ENCODE measurements at regions not wholly inside any gene's neighbourhood (a gene's known extent, or its start where the extent isn't known, plus 50 kb on each side); places are given as distances from the start of the nearest gene placed in this dataset.
A peak's percentile ranks its signal among the peaks of the same experiment; 100 is the strongest.
"Not testable (repeated sequence)": the region's sequence is repeated elsewhere in the genome, so short reads cannot be mapped to it uniquely, and the experiment has no call there.

- no peaks in the 10 kb centered on the region for H3K9me3 ChIP-seq
- ATAC-seq: peak in 1 of 4 donors; percentile 5
- no peak overlapping the region for H3K4me3 ChIP-seq
- H3K36me3 ChIP-seq: no peaks in the 10 kb centered on the region
- no CpG with 5 or more reads among the region's 16 CpGs for WGBS (ENCODE audit: insufficient coverage, low coverage, low lambda C conversion rate, missing lambda C conversion rate)
- intact Hi-C loops (cut with DNase I): no loop called here
- no peaks in the 10 kb centered on the region for H3K27me3 ChIP-seq
- no peak overlapping the region for H3K27ac ChIP-seq
- TF ChIP-seq, protein P1, sequence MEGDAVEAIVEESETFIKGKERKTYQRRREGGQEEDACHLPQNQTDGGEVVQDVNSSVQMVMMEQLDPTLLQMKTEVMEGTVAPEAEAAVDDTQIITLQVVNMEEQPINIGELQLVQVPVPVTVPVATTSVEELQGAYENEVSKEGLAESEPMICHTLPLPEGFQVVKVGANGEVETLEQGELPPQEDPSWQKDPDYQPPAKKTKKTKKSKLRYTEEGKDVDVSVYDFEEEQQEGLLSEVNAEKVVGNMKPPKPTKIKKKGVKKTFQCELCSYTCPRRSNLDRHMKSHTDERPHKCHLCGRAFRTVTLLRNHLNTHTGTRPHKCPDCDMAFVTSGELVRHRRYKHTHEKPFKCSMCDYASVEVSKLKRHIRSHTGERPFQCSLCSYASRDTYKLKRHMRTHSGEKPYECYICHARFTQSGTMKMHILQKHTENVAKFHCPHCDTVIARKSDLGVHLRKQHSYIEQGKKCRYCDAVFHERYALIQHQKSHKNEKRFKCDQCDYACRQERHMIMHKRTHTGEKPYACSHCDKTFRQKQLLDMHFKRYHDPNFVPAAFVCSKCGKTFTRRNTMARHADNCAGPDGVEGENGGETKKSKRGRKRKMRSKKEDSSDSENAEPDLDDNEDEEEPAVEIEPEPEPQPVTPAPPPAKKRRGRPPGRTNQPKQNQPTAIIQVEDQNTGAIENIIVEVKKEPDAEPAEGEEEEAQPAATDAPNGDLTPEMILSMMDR (IDR thresholded peaks at IDR 0.05): no peak
- no peak for TF ChIP-seq POLR2A (IDR thresholded peaks at IDR 0.05)
- DNase-seq: no peak
- peaks cover 0 to 16% (median 0%) of the 10 kb centered on the region in 4 donors for H3K4me1 ChIP-seq
Measured at GRCh38 chr6:167236239-167236571, 54.9 kb upstream of the UNC93A start.

DNA sequence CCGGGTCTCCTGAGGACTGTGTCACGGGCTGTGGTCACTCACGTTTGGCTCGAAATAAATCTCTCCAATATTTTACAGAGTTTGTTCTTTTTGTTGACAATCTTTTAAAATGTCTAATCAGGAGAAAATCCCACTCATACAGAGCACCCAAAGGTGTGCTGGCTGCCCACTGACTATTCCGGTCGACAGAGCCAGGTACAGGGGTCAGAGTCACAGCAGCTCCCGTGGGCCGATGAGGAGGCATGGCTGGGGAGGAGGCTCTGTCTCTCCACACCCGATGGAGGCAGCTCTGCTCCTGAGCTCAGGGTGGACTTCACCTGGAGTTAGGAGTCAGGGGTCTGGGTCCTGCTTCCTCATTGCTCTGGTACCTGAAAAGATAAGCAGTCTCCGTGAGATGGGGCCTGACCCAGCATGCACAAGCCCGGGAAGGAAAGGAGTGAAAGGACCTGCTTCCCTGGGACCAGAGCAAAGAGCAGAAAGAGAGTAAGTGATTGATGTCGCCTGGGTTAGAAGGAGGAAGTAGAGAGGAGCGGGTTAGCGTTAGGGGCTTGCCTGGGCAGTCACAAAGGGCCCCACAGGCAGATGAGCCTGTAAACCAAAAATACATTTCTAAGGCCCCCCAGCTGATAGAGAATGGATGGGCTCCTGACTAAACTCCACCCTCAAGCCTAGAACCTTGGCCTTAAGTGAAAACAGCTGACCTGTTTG is 53.5 kb upstream of the UNC93A start:
- no peaks in the 10 kb centered on the region for H3K27me3 ChIP-seq
- H3K36me3 ChIP-seq: no peaks in the 10 kb centered on the region
- no peak for DNase-seq
- H3K27ac ChIP-seq: no peak overlapping the region
- 64% methylated on average over 10 of the region's 14 CpGs for WGBS (ENCODE audit: insufficient coverage, low coverage, low lambda C conversion rate, missing lambda C conversion rate)
- peaks cover 0 to 16% (median 0%) of the 10 kb centered on the region in 4 donors for H3K4me1 ChIP-seq
- no peak overlapping the region for H3K4me3 ChIP-seq
- no peak for TF ChIP-seq POLR2A (IDR thresholded peaks at IDR 0.05)
- TF ChIP-seq, protein P1 (IDR thresholded peaks at IDR 0.05): no peak
- intact Hi-C loops (cut with DNase I): no loop called here
- ATAC-seq: no peak
- no peaks in the 10 kb centered on the region for H3K9me3 ChIP-seq

GRCh38 chr6:167238146-167238693 is 52.9 kb upstream of the UNC93A start:
- Histone ChIP-seq H3K27ac (peak overlapping the region in 1 of 3 donors; percentile 47), H3K4me3 (no peak overlapping the region), H3K36me3 (no peaks in the 10 kb centered on the region), H3K27me3 (no peaks in the 10 kb centered on the region), H3K9me3 (no peaks in the 10 kb centered on the region), H3K4me1 (peaks cover 0 to 16% (median 0%) of the 10 kb centered on the region in 4 donors)
- ATAC-seq: peak; percentile 19 to 68 (median 56)
- peak in 1 of 3 donors; percentile 53 for DNase-seq
- 26% methylated on average over 11 of the region's 14 CpGs for WGBS (ENCODE audit: insufficient coverage, low coverage, low lambda C conversion rate, missing lambda C conversion rate)
- TF ChIP-seq, protein P1 (IDR thresholded peaks at IDR 0.05): no peak
- no peak for TF ChIP-seq POLR2A (IDR thresholded peaks at IDR 0.05)
- intact Hi-C loops (cut with DNase I): no loop called here

- DNase-seq (peak in 2 of 3 donors; percentile 62 to 75), ATAC-seq (peak; percentile 60 to 69 (median 65))
- no peak overlapping the region for H3K4me3 ChIP-seq
- H3K27ac ChIP-seq: peak overlapping the region in 1 of 3 donors; percentile 47
- intact Hi-C loops (cut with DNase I): no loop called here
- no peaks in the 10 kb centered on the region for H3K27me3 ChIP-seq
- 36% methylated on average over 8 of the region's 12 CpGs for WGBS (ENCODE audit: insufficient coverage, low coverage, low lambda C conversion rate, missing lambda C conversion rate)
- H3K9me3 ChIP-seq: no peaks in the 10 kb centered on the region
- TF ChIP-seq, protein P1 (IDR thresholded peaks at IDR 0.05): no peak
- no peak for TF ChIP-seq POLR2A (IDR thresholded peaks at IDR 0.05)
- peaks cover 0 to 16% (median 0%) of the 10 kb centered on the region in 4 donors for H3K4me1 ChIP-seq
- H3K36me3 ChIP-seq: no peaks in the 10 kb centered on the region
Measured at GRCh38 chr6:167238694-167239467, 52.2 kb upstream of the UNC93A start.

- 93% methylated on average over 2 of the region's 2 CpGs for WGBS (ENCODE audit: insufficient coverage, low coverage, low lambda C conversion rate, missing lambda C conversion rate)
Measured at GRCh38 chr6:167239470-167239869, 51.6 kb upstream of the UNC93A start.

More at GRCh38 chr6:167239470-167239869, 51.6 kb upstream of the UNC93A start:
- H3K4me1 ChIP-seq: peaks cover 0 to 16% (median 0%) of the 10 kb centered on the region in 4 donors
- ATAC-seq; H3K27ac ChIP-seq; intact Hi-C loops (cut with DNase I); H3K36me3 ChIP-seq; H3K27me3 ChIP-seq; H3K9me3 ChIP-seq; DNase-seq; H3K4me3 ChIP-seq: not testable (repeated sequence)

All from right lobe of liver (tissue), 6 donors.